Ascending aorta (tissue), 2 donors: ENCODE measurements at regions not wholly inside any gene's neighbourhood (a gene's known extent, or its start where the extent isn't known, plus 50 kb on each side); places are given as distances from the start of the nearest gene placed in this dataset.

Source experiments
- DNase-seq, 2 donors: peaks; one replicate each; pipeline ENCODE4 v3.0.0-alpha.2; 2019; ENCODE audit warnings: low spot score in 2 of 2
- H3K27ac ChIP-seq, 2 donors: fragments of 200-600 bp; sonication (generic); one replicate each; pipeline ENCODE4 v1.5.1; 2016 to 2017; ENCODE audit warnings: mild to moderate bottlenecking in 1 of 2
- H3K27me3 ChIP-seq: fragments of 200-600 bp; sonication (generic); one replicate; pipeline ENCODE4 v1.5.1; 2017
- H3K36me3 ChIP-seq, 2 donors: fragments of 200-600 bp; sonication (generic); one replicate each; pipeline ENCODE4 v1.5.1; 2016
- H3K4me1 ChIP-seq, 2 donors: fragments of 200-600 bp; sonication (generic); one replicate each; pipeline ENCODE4 v1.5.1; 2016 to 2017; ENCODE audit warnings: mild to moderate bottlenecking in 1 of 2
- H3K4me3 ChIP-seq, 2 donors: fragments of 200-600 bp; sonication (generic); one replicate each; pipeline ENCODE4 v1.5.1; 2016 to 2017; ENCODE audit warnings: mild to moderate bottlenecking in 1 of 2
- H3K9me3 ChIP-seq, 2 donors: fragments of 200-600 bp; sonication (generic); one replicate each; pipeline ENCODE4 v1.5.1; 2016
- intact Hi-C: fragments of 100-400 bp; cut with DNase I; formaldehyde crosslinking; loops from one replicate; pipeline ENCODE4 v1.15.1; 2023
- TF ChIP-seq, protein P1 (sequence below), 3 experiments: fragments of 200-600 bp in 2 of 3; fragments of 450-650 bp in 1 of 3; sonication (generic) in 2 of 3; IDR thresholded peaks; one replicate each; pipeline ENCODE4 v1.5.1; 2016 to 2019; ENCODE audit warnings: antibody characterized with exemption in 3 of 3, mild to moderate bottlenecking in 1 of 3, moderate library complexity in 1 of 3

DNA sequence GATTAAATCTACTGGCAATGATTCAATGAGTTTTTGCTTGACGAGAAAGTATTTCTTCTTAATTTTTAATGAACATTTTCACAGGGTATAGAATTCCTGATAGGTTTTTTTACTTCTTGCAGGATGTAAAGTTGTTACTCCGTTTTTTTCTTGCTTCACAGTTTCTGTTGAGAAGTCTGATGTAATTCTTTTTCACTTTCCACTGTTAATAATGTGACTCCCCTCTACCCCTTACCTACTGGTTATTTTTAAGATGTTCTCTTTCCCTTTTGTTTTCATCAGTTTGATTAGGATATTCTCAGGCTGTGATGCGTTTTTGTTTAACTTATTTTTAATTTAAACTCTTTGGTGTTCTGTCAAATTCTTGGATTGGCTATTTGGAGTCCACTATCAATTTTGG is 933.9 kb upstream of the PIK3C3 start:
- H3K4me3 ChIP-seq, result no peak overlapping the region
- TF ChIP-seq, protein P1, sequence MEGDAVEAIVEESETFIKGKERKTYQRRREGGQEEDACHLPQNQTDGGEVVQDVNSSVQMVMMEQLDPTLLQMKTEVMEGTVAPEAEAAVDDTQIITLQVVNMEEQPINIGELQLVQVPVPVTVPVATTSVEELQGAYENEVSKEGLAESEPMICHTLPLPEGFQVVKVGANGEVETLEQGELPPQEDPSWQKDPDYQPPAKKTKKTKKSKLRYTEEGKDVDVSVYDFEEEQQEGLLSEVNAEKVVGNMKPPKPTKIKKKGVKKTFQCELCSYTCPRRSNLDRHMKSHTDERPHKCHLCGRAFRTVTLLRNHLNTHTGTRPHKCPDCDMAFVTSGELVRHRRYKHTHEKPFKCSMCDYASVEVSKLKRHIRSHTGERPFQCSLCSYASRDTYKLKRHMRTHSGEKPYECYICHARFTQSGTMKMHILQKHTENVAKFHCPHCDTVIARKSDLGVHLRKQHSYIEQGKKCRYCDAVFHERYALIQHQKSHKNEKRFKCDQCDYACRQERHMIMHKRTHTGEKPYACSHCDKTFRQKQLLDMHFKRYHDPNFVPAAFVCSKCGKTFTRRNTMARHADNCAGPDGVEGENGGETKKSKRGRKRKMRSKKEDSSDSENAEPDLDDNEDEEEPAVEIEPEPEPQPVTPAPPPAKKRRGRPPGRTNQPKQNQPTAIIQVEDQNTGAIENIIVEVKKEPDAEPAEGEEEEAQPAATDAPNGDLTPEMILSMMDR (IDR thresholded peaks at IDR 0.05), result no peak
- no peaks in the 10 kb centered on the region for H3K4me1 ChIP-seq
- intact Hi-C loops, result no loop called here
- H3K9me3 ChIP-seq, result no peaks in the 10 kb centered on the region
- no peaks in the 10 kb centered on the region for H3K36me3 ChIP-seq
- H3K27me3 ChIP-seq, result no peaks in the 10 kb centered on the region
- H3K27ac ChIP-seq, result no peak overlapping the region
- no peak for DNase-seq

DNA sequence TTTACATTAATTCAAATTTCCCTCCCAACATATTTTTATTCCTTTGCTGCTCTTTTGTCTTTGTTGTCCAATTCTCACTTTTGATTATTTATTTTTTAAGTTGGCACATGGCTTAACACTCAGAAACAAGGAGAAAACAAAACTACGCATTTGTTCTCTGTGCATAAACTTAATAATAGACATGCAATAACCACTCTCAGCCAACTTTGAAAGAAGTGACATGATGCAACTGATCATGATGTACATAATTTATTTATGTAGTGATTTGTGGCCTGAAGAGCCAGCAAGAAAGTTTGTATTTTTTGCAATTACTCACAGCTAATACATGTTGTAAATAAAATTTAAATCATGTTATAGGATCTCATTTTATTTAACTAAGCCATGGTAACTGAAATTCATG is 942.8 kb upstream of the PIK3C3 start:
- intact Hi-C loops, result no loop called here
- no peaks in the 10 kb centered on the region for H3K27me3 ChIP-seq
- H3K36me3 ChIP-seq, result no peaks in the 10 kb centered on the region
- H3K9me3 ChIP-seq, result no peaks in the 10 kb centered on the region
- TF ChIP-seq, protein P1 (IDR thresholded peaks at IDR 0.05), result no peak
- DNase-seq, result no peak
- H3K27ac ChIP-seq, result no peak overlapping the region
- H3K4me3 ChIP-seq, result no peak overlapping the region
- H3K4me1 ChIP-seq, result no peaks in the 10 kb centered on the region

DNA sequence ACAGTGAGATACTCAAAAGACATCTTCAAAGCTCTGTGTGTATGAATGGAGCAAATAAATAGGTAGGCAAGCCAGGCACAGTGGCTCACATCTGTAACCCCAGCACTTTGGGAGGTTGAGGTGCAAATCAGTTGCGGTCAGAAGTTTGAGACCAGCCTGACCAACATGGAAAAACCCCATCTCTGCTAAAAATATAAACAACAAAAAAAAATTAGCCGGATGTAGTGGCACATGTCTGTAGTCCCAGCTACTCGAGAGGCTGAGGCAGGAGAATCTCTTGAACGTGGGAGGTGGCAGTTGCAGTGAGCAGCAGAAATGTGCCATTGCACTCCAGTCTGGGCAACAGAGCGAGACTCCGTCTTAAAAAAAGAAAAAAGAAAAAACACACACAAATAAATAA is 945.1 kb upstream of the PIK3C3 start:
- no peak overlapping the region for H3K27ac ChIP-seq
- no peaks in the 10 kb centered on the region for H3K9me3 ChIP-seq
- intact Hi-C loops, result no loop called here
- no peaks in the 10 kb centered on the region for H3K36me3 ChIP-seq
- TF ChIP-seq, protein P1 (IDR thresholded peaks at IDR 0.05), result no peak
- DNase-seq, result no peak
- H3K4me3 ChIP-seq, result no peak overlapping the region
- no peaks in the 10 kb centered on the region for H3K4me1 ChIP-seq
- no peaks in the 10 kb centered on the region for H3K27me3 ChIP-seq

DNA sequence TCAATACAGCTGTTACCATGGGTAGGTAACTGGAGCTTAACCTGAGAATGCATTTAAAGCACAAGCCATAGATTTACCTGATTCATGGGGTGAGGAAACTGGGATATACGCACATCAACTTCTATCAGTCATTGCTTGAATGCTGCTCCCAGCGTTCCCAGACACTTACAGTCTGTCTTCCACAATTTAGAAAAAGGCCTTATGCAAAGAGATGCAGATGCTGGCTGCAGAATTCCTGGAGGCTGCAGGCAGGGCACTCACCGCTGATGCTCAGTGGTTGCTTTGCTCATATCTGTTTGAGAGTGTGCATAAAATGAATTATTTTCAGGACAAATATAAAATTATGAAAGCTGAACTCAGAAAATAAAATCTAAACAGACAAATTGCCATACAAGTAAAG is 950.7 kb upstream of the PIK3C3 start:
- no peak for DNase-seq
- Histone ChIP-seq H3K27ac (no peak overlapping the region), H3K36me3 (no peaks in the 10 kb centered on the region), H3K9me3 (no peaks in the 10 kb centered on the region), H3K4me1 (no peaks in the 10 kb centered on the region), H3K4me3 (no peak overlapping the region), H3K27me3 (no peaks in the 10 kb centered on the region)
- TF ChIP-seq, protein P1 (IDR thresholded peaks at IDR 0.05), result no peak
- intact Hi-C loops, result no loop called here

DNA sequence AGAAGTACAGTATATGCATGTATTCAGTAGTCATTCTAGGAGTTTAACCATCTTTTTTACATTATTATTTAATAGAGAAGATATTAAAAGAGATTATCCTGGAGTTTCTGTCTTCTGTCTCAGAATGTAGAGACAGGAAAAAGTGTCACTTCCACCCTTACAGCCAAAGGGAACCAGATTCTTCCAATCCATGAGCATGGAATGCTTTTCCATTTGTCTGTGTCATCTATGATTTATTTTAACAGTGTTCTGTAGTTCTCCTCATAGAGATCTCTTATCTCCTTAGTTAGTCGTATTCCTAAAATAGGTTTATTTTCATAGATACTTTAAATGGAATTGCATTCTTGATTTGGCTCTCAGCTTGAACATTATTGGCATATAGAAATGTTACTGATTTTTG is 959.5 kb upstream of the PIK3C3 start:
- H3K27ac ChIP-seq, result no peak overlapping the region
- no peaks in the 10 kb centered on the region for H3K27me3 ChIP-seq
- TF ChIP-seq, protein P1 (IDR thresholded peaks at IDR 0.05), result no peak
- intact Hi-C loops, result no loop called here
- no peaks in the 10 kb centered on the region for H3K9me3 ChIP-seq
- no peaks in the 10 kb centered on the region for H3K4me1 ChIP-seq
- H3K36me3 ChIP-seq, result no peaks in the 10 kb centered on the region
- DNase-seq, result no peak
- no peak overlapping the region for H3K4me3 ChIP-seq

DNA sequence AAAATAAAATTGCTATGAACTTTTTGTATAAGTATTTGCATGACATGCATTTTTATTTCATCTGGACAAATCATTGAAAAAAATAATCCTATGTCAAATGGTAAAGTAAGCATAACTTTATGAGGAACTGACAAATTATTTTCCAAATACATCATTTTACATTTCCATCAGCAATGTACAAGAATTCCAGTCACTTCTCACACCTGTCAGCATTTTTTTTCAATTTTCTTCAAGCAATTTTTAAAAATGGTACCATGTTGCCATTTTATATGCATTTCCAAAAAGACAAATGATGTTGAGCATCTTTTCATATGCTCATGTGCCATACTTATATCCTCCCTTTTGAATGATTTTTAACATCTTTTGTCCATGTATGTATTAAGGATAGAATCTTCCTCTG is 961.7 kb upstream of the PIK3C3 start:
- no peak for DNase-seq
- Histone ChIP-seq H3K4me3 (no peak overlapping the region), H3K27ac (no peak overlapping the region), H3K9me3 (no peaks in the 10 kb centered on the region), H3K36me3 (no peaks in the 10 kb centered on the region), H3K4me1 (no peaks in the 10 kb centered on the region), H3K27me3 (no peaks in the 10 kb centered on the region)
- intact Hi-C loops, result no loop called here
- TF ChIP-seq, protein P1 (IDR thresholded peaks at IDR 0.05), result no peak
